Epithelial cell of proximal tubule (primary cell): ENCODE measurements at regions not wholly inside any gene's neighbourhood (a gene's known extent, or its start where the extent isn't known, plus 50 kb on each side); places are given as distances from the start of the nearest gene placed in this dataset.

ENCODE experiments used
- DNase-seq: peaks from one replicate; pipeline ENCODE4 v3.0.0-alpha.2; 2011; ENCODE audit warnings: low read depth
- H3K4me3 ChIP-seq: 2 replicates; pipeline ENCODE4 v1.5.1; 2011; ENCODE audit warnings: low read depth, mild to moderate bottlenecking, low read length
- CTCF ChIP-seq: conservative IDR thresholded peaks from 2 replicates; pipeline ENCODE4 v1.5.1; 2012; ENCODE audit warnings: low read depth, mild to moderate bottlenecking, low read length

GRCh38 chr7:35483568-35483967 lies 211.4 kb downstream of the HERPUD2 start:
- H3K4me3 ChIP-seq: no peak overlapping the region
- no peak for DNase-seq
- TF ChIP-seq CTCF: no peak

GRCh38 chr7:35482231-35482630 lies 212.7 kb downstream of the HERPUD2 start:
- no peak overlapping the region for H3K4me3 ChIP-seq
- TF ChIP-seq CTCF: no peak
- no peak for DNase-seq

GRCh38 chr7:35480806-35481205 lies 214.1 kb downstream of the HERPUD2 start:
- no peak for TF ChIP-seq CTCF
- no peak for DNase-seq
- no peak overlapping the region for H3K4me3 ChIP-seq

GRCh38 chr7:35477609-35478008 lies 217.3 kb downstream of the HERPUD2 start:
- no peak overlapping the region for H3K4me3 ChIP-seq
- DNase-seq: no peak
- TF ChIP-seq CTCF: no peak

- TF ChIP-seq CTCF: no peak
- H3K4me3 ChIP-seq: no peak overlapping the region
- DNase-seq: no peak
These were observed 220.2 kb upstream of the TBX20 start for GRCh38 chr7:35474100-35474499.

GRCh38 chr7:35468606-35469005 lies 214.7 kb upstream of the TBX20 start:
- no peak for TF ChIP-seq CTCF
- H3K4me3 ChIP-seq: no peak overlapping the region
- DNase-seq: no peak

GRCh38 chr7:35467456-35467978 lies 213.6 kb upstream of the TBX20 start:
- no peak for DNase-seq
- no peak for TF ChIP-seq CTCF
- H3K4me3 ChIP-seq: no peak overlapping the region
